Upper lobe of left lung (tissue), 4 donors: ENCODE measurements at regions not wholly inside any gene's neighbourhood (a gene's known extent, or its start where the extent isn't known, plus 50 kb on each side); places are given as distances from the start of the nearest gene placed in this dataset.

Experiments used
- CTCF ChIP-seq, 6 experiments: fragments of 450-650 bp in 4 of 6; fragments of 200-600 bp in 2 of 6; sonication (generic) in 2 of 6; IDR thresholded peaks; one replicate each; pipeline ENCODE4 v1.5.1; 2016 to 2019; ENCODE audit warnings: antibody characterized with exemption in 6 of 6
- POLR2A ChIP-seq, 4 donors: fragments of 450-650 bp; IDR thresholded peaks; one replicate each; pipeline ENCODE4 v1.5.1; 2016 to 2017; ENCODE audit warnings: antibody characterized with exemption in 4 of 4, mild to moderate bottlenecking in 2 of 4
- POLR2AphosphoS5 ChIP-seq, 2 donors: sonication (generic); formaldehyde crosslinking; IDR thresholded peaks; one replicate each; pipeline ENCODE4 v1.5.1; 2017; ENCODE audit warnings: antibody characterized with exemption in 2 of 2

- TF ChIP-seq POLR2A (IDR thresholded peaks at IDR 0.05) (no peak), CTCF (IDR thresholded peaks at IDR 0.05) (no peak), POLR2AphosphoS5 (IDR thresholded peaks at IDR 0.05) (no peak)
These were observed 191.7 kb downstream of the ANAPC1 start for GRCh38 chr2:111692311-111692710.
